IPS-NIHi7 (cell line): ENCODE measurements at regions not wholly inside any gene's neighbourhood (a gene's known extent, or its start where the extent isn't known, plus 50 kb on each side); places are given as distances from the start of the nearest gene placed in this dataset.
"Not testable (repeated sequence)": the region's sequence is repeated elsewhere in the genome, so short reads cannot be mapped to it uniquely, and the experiment has no call there.

ENCODE experiments used
- DNase-seq: peaks from one replicate; pipeline ENCODE4 v3.0.0; 2012; ENCODE audit warnings: mixed read lengths; ENCODE audit errors: extremely low spot score

DNA sequence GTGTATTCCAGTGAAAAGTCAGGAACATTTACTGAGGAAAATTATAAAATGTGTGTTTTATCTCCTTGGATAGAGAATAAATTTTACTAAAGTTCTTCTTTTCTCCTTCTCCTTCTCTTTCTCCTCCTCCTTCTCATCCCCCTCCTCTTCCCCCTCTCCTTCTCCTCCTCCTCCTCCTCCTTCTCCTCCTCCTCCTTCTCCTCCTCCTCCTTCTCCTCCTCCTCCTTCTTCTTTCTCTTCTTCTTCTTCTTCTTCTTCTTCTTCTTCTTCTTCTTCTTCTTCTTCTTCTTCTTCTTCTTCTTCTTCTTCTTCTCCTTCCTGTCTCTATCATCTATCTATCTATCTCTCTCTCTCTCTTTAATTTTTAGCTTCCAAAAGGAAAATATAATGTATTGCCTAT is 337.1 kb upstream of the MAF start:
- not testable (repeated sequence) for DNase-seq

DNA sequence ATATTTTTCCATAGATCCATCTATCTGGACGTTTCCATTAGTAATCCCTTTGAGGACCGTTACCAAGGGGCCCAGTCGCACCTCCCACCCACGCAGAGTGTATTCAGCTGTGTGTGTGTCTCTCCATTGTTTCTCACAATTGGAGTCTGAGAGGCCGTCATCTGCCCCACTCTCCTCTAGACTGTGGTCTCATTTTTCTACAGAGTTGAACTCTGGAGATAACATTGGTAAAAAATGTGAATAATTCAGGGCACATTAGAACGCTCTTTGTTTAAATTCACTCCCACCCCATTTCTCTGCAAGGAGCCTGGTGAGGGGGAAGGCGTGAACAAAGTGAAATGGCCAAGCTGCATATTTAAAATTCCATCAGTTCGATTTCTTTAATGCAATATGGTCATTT is 333.1 kb upstream of the MAF start:
- no peak for DNase-seq

DNA sequence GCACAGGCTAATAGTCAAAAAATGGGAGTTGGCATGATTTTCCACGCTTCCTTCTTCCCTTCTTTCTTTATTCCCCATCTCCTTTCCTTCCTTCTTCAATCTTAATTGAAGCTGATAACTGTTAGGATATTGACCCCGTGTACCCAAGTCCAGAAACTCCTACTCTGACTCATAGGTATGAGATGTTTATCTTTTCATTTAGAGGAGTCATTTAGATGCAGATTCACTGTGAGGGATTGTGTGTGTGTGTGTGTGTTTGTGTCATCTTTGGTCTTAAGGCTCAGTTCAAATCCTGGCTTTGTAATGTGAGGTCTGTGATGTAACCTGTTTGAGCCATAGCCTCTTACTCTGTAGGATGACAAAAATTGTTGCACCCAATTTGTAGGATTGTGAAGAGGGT is 332.0 kb upstream of the MAF start:
- DNase-seq = no peak

DNA sequence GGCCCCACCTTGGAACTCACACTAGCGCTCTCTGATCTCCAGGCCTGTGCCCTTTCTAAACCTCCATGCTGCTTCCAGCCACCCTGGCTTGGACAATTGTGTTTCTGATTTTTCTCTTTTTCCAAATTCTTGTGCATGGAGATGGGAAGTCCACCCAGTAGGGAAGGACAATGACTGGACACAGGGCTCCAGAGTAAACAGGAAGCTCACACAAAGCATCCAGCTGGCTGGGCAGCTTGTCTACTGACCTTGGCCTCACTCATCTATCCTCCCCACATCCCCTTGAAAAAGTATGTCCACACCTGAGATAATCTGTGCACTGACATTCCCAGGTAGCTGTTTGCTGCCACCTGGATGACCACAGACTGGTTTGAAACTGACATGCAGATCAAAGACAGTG is 331.2 kb upstream of the MAF start:
- DNase-seq = no peak

DNA sequence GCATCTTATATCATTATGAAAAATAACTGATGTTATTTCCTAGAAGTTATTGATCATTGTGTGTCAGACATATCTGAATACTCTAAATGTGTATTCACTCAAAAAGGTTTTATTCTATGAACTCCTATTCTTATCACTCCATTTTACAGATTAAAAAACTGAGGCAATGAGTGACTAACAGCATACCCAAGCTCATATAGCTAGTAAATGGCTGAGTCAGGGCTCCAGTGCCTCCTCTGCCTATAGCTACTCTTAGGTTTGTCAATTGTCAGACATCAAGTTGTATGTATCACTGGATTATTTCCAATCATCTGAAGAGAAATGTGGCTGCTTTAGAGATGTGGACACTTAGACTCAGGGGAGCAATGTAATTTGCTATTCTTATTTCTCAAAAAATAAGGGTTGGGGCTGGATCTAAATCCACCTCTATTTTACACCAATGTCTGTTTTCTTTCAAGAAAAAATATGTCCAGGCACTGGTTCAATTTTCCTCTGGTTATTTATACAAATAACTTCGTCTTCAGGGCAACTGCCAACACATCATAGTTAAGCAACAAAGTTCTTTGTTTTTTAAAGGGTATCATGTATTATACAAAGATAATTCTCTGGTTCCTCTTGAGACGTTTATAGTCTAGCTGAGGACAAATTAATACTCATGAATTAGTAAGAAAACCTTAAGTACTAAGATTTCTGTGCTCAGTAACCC is 328.9 kb upstream of the MAF start:
- DNase-seq = no peak

DNA sequence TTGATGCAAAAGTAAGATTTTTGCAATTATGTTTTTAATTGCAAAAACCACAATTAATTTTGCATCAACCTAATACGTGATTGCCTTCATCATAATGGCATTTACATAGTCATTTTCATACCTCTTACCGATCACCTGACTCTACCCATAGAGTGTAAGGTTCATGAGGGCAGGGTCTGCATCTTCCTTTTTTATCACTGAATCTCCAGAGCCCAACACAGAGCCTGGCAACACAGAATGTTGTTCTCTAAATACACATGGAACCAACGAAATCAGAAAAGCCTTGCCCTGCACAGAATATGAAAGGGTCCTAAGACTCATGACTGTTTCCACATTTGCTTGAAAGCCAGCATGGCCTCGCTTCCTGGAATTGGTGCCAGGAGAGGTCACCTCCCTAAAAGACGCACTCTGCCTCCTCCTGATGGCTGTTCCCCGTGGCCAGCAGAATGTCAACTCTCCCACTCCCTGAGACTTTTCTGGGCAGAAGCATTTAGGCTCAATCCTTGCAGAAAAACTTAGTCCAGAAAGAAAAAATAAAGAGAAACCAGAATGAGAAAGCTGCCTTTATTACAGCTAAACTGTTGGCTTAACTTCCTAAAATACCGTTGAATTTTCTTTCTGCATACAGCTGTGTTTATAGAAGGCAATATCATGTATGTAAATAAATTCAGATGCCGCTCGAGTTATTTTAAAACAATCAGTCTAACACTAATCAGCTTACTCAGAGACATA is 327.8 kb upstream of the MAF start:
- DNase-seq = no peak

DNA sequence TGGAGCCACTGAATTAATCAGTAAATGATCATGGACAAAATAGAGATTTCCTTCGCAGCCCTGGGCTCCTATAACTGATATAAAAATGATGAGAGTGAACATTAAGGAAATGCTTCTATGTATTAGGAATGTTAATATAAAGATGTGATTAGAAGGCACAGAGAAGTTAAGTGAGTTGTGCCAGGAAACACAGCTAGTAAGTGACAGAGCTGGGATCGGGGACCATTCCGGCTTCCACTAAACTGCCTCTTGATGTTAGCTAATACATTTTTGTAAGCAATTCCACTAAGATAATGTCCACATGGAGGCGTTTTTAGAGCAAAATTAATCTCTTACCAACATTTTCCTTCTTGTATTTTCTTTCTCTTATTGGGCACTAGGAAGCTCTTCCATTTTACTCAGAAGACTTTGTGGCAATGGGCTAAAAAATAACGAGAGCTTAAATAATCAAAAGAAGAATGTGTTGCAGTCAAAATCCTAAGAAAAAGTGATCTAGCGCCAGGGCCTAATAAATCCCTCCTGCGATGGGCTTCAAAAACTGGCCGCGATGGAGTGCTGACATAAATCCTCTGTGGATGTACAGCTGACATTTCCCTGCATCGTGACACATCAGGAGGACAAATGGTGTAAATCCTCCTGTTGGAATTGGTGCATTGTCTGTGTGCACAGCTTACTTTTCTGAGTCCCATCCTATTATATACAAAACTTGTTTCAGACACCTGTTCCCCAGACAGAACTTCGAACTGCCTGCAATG is 326.1 kb upstream of the MAF start:
- DNase-seq = no peak

DNA sequence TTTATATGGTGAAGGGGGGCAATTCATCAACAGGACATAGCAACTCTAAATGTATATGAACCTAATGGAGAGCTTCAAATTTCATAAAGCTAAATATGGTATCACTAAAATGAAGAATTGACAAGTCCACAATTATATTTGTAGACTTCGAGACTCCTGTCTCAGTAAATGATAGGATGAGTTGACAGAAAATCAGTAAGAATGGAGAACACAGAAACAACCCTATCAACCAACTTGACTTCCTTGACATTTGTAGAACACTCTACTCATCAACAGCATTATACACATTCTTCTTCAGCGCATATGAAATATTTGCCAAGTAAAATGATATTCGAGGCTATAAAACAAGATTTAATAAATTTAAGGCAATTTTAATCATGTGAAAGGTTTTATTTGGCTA is 322.9 kb upstream of the MAF start:
- no peak for DNase-seq

DNA sequence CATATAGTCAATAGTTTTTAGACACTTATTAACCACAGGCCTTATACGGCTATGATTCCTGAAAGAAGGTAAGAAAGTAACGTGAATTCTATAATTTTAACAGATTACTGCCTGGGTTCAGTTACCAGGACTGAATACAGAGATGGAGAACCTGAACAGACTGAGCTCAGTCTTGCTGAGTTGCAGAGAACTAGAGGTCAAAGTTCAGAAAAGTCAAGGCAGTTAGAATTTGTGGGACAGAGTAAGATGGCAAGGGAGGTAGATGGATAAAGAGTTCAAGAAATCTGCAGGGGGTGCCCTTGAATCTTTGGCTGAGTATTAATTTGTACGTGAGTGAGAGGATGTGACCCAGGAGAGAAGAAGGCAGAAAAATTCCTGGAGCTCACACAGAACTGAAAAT is 320.1 kb upstream of the MAF start:
- DNase-seq = no peak

DNA sequence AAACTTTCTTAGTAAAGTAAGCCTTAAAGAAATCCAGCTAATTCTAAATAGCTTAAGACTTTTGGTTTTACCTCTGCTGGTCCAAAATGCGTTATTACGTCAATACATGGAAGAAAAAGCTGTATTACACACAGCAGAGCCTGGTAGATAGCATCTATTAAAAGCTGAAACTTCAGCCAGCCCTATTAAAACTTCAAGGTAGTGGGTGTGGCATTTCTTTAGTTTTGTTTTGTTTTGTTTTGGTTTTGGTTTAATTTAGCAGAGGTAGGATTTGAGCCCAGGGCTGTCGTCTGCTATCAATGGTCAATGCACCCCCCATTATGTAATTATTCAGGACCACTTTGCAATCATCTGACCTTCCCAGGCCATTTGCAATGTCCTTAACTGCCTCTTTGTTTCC is 318.4 kb upstream of the MAF start:
- no peak for DNase-seq

DNA sequence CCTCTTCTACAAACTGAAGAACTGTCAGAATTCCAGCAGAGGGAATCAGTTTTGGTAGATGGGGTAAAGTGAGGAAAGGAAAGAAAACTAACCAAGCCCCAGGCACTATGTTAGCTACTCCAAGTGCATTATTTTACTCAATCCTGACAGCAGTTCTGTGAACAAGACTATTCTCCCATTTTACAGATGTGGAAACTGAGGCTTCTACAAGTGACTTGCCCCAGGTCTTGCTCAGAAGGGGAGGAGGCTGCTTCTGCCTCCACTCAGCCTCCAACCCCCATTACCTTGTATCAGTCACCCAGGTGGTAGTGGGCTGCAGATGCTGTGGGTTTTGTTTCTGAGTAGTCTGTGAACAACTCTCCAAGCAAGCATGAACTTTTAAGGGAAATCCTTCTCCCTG is 315.2 kb upstream of the MAF start:
- no peak for DNase-seq

DNA sequence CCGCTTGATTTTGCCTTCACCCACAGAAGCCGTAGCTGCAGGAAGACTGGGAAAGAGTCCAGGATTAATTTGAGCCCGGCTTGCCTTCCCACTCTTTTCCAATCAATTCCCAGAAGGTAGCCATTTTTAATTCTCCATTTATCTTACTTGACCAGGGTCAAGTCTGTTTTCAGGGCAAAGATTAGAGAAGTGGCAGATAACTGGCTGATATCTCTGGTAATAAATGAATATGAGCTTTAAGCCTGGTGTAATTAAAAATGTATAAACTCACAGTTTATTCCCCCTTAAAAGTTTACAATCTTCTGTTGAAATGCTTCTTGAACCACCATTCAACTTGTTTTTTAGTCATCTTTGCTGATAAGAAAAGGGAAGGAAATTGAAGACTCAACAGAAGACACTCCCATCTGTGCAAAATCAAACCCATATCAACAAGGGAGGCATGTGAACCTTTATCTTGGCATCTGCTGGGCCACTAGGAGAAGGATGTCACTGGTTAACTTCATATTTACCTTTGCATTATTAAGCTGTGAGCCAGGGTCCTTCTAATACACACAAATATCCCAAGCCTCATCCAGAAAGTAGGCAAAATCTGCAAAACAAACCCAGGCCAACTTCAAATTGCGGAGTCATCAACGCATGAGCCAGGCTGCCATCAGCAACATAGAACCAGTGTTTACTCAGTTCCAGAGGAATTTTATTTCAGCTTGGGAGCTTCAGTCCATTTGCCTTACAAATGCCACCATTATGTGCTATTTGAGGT is 314.6 kb upstream of the MAF start:
- no peak for DNase-seq

DNA sequence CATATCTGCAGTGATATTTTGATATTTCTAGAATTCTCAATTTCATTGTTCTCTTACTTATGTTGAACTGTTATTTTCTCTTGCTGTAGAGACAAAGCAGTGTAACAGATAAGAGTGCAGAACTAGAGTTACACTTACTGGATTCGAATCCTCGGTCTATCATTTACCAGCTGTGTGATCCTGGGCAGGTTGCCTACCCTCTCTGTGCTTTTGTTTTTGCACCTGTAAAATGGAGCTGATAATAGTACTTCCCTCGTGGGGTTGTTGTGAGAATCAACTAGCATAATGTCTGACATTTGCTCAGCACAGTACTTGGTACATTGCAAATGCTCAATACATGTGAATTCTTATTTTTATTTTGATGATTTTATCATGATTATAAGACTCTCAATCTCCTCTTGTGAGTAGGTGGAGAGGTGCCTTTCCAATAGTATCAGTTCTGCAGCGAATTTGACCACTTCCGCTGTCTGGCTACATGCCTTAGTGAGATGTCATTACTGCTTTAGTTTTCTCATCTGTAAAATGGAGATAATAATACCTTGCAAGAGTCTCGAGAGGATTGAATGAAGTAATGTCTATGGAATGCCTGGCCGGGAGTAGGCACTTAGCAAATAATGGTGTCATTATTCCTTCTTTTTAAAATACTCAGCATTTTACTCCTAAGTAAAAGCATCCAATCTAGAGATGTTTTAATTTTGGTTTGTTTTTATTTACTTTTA is 312.2 kb upstream of the MAF start:
- no peak for DNase-seq

DNA sequence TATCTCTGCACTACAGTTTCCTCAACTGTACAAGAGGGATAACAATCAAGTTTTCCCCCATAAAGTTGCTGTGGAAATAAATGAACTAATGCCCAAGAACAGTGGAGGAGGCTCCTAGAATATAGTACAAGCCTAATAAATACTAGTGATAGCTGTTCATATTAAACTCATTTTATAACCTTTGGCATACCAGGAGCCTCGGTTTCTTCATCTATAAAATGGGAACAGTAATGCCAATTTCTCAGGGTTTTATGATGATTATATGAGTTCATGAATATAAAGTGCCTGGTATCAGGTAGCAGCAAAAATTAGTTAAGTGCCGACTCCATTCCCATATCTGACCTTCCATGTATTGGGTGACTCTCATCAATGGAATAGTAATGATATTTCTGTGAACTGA is 311.1 kb upstream of the MAF start:
- DNase-seq = no peak

DNA sequence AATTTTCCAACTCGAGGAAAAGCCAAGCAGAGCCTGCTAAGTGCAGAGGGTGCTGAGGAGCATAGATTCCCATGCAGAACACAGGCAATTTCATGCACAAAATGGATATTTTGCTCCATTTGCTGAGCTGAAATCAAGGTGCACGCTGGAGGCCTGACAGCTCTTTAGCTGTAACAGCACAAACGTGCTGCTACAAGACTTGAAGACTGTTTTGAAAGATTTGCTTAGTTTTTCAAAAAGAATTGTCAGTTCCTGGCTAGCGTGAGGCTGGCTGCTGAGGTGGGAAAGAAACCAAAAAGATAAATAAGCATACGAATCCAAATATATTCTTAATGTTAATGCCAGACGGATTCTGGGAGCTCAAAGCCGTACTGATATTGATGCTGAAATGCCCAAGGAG is 309.0 kb upstream of the MAF start:
- no peak for DNase-seq

DNA sequence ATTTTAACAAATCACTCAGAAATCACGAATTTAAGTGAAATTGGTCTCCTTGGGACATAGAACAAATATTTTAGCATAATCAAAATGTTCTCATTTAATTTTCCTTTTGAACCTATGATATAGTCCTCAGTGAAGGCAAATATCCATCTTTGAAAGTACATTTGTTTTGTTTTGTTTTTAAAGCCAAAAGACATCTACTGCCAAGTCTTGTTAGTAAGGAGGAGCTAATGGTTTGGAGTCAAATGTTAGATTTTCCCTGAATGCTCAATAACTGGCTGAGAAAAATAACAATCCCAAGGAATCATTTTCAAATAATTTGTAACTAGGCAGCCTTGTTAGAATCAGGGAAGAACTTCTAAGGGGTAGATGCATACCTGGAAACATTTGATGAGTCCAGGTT is 302.9 kb upstream of the MAF start:
- no peak for DNase-seq

DNA sequence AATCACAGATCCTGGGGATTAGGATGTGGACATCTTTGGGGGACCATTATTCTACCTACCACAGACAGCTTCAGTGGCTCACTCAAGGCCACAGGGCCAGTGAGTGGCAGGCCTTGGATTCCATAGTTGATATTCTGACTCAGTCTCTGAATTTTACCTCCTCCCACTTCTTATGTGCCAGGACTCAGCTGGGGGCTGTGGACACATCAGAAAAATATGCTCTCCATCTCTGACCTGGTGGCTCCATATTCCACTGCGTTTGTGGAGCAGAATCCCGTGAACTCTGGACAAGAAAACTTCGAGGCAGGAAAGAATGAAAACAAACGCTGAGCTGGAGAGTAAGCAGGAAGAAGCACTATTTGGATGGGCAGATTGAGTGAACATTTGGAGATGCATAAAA is 301.8 kb upstream of the MAF start:
- no peak for DNase-seq

DNA sequence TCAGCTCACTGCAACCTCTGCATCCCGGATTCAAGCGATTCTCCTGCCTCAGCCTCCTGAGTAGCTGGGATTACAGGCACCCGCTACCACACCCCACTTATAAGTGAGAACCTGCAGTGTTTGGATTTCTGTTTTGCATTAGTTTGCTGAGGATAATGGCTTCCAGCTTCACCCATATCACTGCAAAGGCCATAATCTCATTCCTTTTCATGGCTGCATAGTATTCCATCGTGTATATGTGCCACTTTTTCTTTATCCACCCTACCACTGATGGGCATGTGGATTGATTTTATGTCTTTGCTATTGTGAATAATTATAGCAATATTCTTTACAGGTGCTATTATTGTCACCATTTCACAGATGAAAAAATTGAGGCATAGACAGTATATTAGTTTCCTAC is 301.0 kb upstream of the MAF start:
- no peak for DNase-seq

DNA sequence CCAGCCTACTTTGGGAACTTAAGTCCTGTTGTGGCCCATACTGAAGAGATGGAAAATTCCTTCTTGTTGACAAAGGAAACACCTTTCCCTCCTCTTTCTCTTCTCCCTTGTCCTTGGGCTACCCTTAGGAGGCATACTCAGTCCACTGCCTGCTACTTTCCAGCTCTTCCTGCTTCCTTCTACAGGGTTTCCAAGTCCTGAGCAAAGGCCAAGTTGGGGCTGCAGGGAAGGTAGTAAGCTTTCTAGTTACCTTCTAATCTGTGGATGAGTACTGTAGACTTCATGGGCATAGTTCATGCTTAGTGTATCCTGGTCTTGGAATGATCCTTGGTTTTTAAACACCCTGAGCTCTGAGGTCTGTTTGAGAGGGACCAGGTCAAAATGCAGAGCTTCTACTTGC is 299.2 kb upstream of the MAF start:
- no peak for DNase-seq

DNA sequence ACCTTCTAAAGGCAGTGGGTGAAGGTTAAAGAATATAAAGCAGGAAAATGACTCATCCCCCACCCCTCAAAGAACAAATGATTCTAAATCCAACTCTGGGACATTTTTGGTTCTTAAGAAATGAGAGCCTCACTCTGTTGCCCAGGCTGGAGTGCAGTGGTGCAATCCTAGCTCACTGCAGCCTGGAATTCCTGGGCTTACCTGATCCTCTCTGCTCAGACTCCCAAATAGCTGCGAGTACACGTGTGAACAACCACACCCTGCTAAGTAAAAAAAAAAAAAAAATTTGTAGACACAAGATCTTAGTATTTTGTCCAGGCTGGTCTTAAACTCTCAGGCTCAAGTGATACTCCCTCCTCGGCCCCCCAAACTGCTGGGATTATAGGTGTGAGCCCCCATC is 298.8 kb upstream of the MAF start:
- DNase-seq = no peak

DNA sequence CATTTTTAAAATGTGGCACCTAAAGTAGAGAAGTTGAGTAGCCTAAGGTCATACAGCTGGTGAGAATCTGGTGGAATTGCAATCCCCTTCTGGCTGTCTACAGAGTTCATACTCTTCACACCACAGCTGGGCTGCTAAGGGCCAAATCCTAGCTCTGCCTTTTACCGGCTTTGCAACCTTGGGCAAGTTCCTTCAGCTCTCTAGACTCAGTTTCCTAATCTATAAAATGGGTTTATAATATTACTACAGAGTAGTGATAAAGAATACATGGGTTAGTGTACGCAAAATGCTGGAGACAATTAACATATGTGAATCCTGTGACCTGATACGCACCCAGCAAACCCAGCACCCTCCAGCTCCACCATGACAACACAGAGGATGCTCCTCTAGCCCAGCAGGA is 298.2 kb upstream of the MAF start:
- DNase-seq = no peak
